ENCODE measurements at regions not wholly inside any gene's neighbourhood (a gene's known extent, or its start where the extent isn't known, plus 50 kb on each side); places are given as distances from the start of the nearest gene placed in this dataset.

GRCh38 chr2:171217330-171217729 lies 56.6 kb upstream of the TLK1 start:
- H3K4me2 ChIP-seq (ENCODE audit: insufficient read depth, low read length, poor library complexity, severe bottlenecking) = no peak overlapping the region
- H3K79me1 ChIP-seq (ENCODE audit: low read depth, low read length) = no peaks in the 10 kb centered on the region
- no peak overlapping the region for H2BK5ac ChIP-seq (ENCODE audit: low read length)
- no peak overlapping the region for H3K4me3 ChIP-seq (ENCODE audit: low read length in 2 of 2)
- no peaks in the 10 kb centered on the region for H3K36me3 ChIP-seq (replicated peaks in 1 of 2; ENCODE audit: control insufficient read depth in 2 of 2, insufficient read depth in 2 of 2, low read length in 2 of 2)
- no peak overlapping the region for H4K91ac ChIP-seq (ENCODE audit: low read depth, low read length, poor library complexity)
- no peak overlapping the region for H3K9ac ChIP-seq (ENCODE audit: low read depth, low read length, poor library complexity)
- H4K8ac ChIP-seq (ENCODE audit: low read depth, low read length) = no peak overlapping the region
- H2BK120ac ChIP-seq (ENCODE audit: low read depth, low read length) = no peak overlapping the region
- H2AFZ ChIP-seq (ENCODE audit: low read length) = no peak overlapping the region
- no peak overlapping the region for H2AK5ac ChIP-seq (ENCODE audit: low read depth, low read length)
- no peak overlapping the region for H3K4ac ChIP-seq (ENCODE audit: low read length)
- no peaks in the 10 kb centered on the region for H3K27me3 ChIP-seq (ENCODE audit: control insufficient read depth in 3 of 3, insufficient read depth in 3 of 3, low read depth in 1 of 3, low read length in 3 of 3)
- peaks cover 2 to 4% of the 10 kb centered on the region in 2 donors for H3K4me1 ChIP-seq (ENCODE audit: control insufficient read depth in 2 of 2, insufficient read depth in 1 of 2, low read depth in 1 of 2, low read length in 2 of 2)
- H2BK12ac ChIP-seq (ENCODE audit: low read length) = no peak overlapping the region
- H3K18ac ChIP-seq (ENCODE audit: low read length) = no peak overlapping the region
- DNase-seq (ENCODE audit: low spot score) = peak; percentile 14
- H3K27ac ChIP-seq (replicated peaks; ENCODE audit: low read length) = no peak overlapping the region
- H3K9me3 ChIP-seq (replicated peaks in 1 of 2; ENCODE audit: control insufficient read depth in 2 of 2, insufficient read depth in 1 of 2, low read depth in 1 of 2, low read length in 2 of 2) = peaks cover 3 to 5% of the 10 kb centered on the region in 2 donors
- no peak overlapping the region for H2BK15ac ChIP-seq (ENCODE audit: low read length)
- no CpG with 5 or more reads among the region's 2 CpGs for WGBS, 2 donors (ENCODE audit: extremely low coverage in 2 of 2, insufficient read length in 2 of 2, insufficient replicate concordance in 1 of 2)
- no peak overlapping the region for H3K14ac ChIP-seq (ENCODE audit: low read length)
- H3K23ac ChIP-seq (ENCODE audit: low read depth, low read length, poor library complexity) = no peak overlapping the region

- peaks cover 2 to 4% of the 10 kb centered on the region in 2 donors for H3K4me1 ChIP-seq (ENCODE audit: control insufficient read depth in 2 of 2, insufficient read depth in 1 of 2, low read depth in 1 of 2, low read length in 2 of 2)
- H4K91ac ChIP-seq (ENCODE audit: low read depth, low read length, poor library complexity) = no peak overlapping the region
- H3K9ac ChIP-seq (ENCODE audit: low read depth, low read length, poor library complexity) = no peak overlapping the region
- no peak overlapping the region for H2AFZ ChIP-seq (ENCODE audit: low read length)
- no peak overlapping the region for H2BK15ac ChIP-seq (ENCODE audit: low read length)
- H3K27me3 ChIP-seq (ENCODE audit: control insufficient read depth in 3 of 3, insufficient read depth in 3 of 3, low read depth in 1 of 3, low read length in 3 of 3) = no peaks in the 10 kb centered on the region
- H2BK120ac ChIP-seq (ENCODE audit: low read depth, low read length) = no peak overlapping the region
- no peak overlapping the region for H2BK12ac ChIP-seq (ENCODE audit: low read length)
- H3K79me1 ChIP-seq (ENCODE audit: low read depth, low read length) = no peaks in the 10 kb centered on the region
- H3K4me3 ChIP-seq (ENCODE audit: low read length in 2 of 2) = no peak overlapping the region
- WGBS, 2 donors (ENCODE audit: extremely low coverage in 2 of 2, insufficient read length in 2 of 2, insufficient replicate concordance in 1 of 2) = no CpG with 5 or more reads among the region's 5 CpGs
- H3K4me2 ChIP-seq (ENCODE audit: insufficient read depth, low read length, poor library complexity, severe bottlenecking) = no peak overlapping the region
- H3K18ac ChIP-seq (ENCODE audit: low read length) = no peak overlapping the region
- no peak overlapping the region for H3K23ac ChIP-seq (ENCODE audit: low read depth, low read length, poor library complexity)
- no peak overlapping the region for H4K8ac ChIP-seq (ENCODE audit: low read depth, low read length)
- DNase-seq (ENCODE audit: low spot score) = no peak
- H2AK5ac ChIP-seq (ENCODE audit: low read depth, low read length) = no peak overlapping the region
- no peak overlapping the region for H3K27ac ChIP-seq (replicated peaks; ENCODE audit: low read length)
- no peaks in the 10 kb centered on the region for H3K36me3 ChIP-seq (replicated peaks in 1 of 2; ENCODE audit: control insufficient read depth in 2 of 2, insufficient read depth in 2 of 2, low read length in 2 of 2)
- peaks cover 3 to 5% of the 10 kb centered on the region in 2 donors for H3K9me3 ChIP-seq (replicated peaks in 1 of 2; ENCODE audit: control insufficient read depth in 2 of 2, insufficient read depth in 1 of 2, low read depth in 1 of 2, low read length in 2 of 2)
- no peak overlapping the region for H3K14ac ChIP-seq (ENCODE audit: low read length)
- H3K4ac ChIP-seq (ENCODE audit: low read length) = no peak overlapping the region
- no peak overlapping the region for H2BK5ac ChIP-seq (ENCODE audit: low read length)
Measured at GRCh38 chr2:171216631-171217030, 55.9 kb upstream of the TLK1 start.

DNA sequence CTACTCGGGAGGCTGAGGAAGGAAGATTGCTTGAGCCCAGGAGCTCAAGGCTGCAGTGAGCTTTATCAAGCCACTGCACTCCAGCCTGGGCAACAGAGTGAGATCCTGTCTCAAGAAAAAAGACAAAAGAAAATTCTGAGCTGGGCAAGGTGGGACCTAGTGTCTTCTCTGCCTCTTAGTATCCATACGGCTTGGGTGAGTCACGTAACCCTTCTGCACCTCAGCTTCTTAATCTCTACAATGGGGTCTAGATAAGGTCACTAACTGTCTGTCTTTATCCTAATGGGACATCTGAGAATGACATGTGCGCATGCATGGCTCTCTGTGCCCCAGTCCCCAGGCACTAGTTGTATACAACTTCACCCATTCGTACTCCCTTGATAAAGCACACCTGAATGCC lies 53.4 kb upstream of the TLK1 start:
- Histone ChIP-seq H3K9ac (ENCODE audit: low read depth, low read length, poor library complexity) (no peak overlapping the region), H3K23ac (ENCODE audit: low read depth, low read length, poor library complexity) (no peak overlapping the region), H2BK15ac (ENCODE audit: low read length) (no peak overlapping the region), H2BK12ac (ENCODE audit: low read length) (no peak overlapping the region), H3K4me1 (ENCODE audit: control insufficient read depth in 2 of 2, insufficient read depth in 1 of 2, low read depth in 1 of 2, low read length in 2 of 2) (peaks cover 2 to 4% of the 10 kb centered on the region in 2 donors), H2BK120ac (ENCODE audit: low read depth, low read length) (no peak overlapping the region), H3K36me3 (replicated peaks in 1 of 2; ENCODE audit: control insufficient read depth in 2 of 2, insufficient read depth in 2 of 2, low read length in 2 of 2) (no peaks in the 10 kb centered on the region), H3K18ac (ENCODE audit: low read length) (no peak overlapping the region), H4K8ac (ENCODE audit: low read depth, low read length) (no peak overlapping the region), H3K27me3 (ENCODE audit: control insufficient read depth in 3 of 3, insufficient read depth in 3 of 3, low read depth in 1 of 3, low read length in 3 of 3) (no peaks in the 10 kb centered on the region), H3K9me3 (replicated peaks in 1 of 2; ENCODE audit: control insufficient read depth in 2 of 2, insufficient read depth in 1 of 2, low read depth in 1 of 2, low read length in 2 of 2) (peaks cover 0 to 4% of the 10 kb centered on the region in 2 donors), H2AK5ac (ENCODE audit: low read depth, low read length) (no peak overlapping the region), H4K91ac (ENCODE audit: low read depth, low read length, poor library complexity) (no peak overlapping the region), H2BK5ac (ENCODE audit: low read length) (no peak overlapping the region), H3K4me3 (ENCODE audit: low read length in 2 of 2) (no peak overlapping the region), H2AFZ (ENCODE audit: low read length) (no peak overlapping the region), H3K4ac (ENCODE audit: low read length) (no peak overlapping the region), H3K14ac (ENCODE audit: low read length) (no peak overlapping the region), H3K79me1 (ENCODE audit: low read depth, low read length) (no peaks in the 10 kb centered on the region), H3K4me2 (ENCODE audit: insufficient read depth, low read length, poor library complexity, severe bottlenecking) (no peak overlapping the region), H3K27ac (replicated peaks; ENCODE audit: low read length) (no peak overlapping the region)
- no CpG with 5 or more reads among the region's 5 CpGs for WGBS, 2 donors (ENCODE audit: extremely low coverage in 2 of 2, insufficient read length in 2 of 2, insufficient replicate concordance in 1 of 2)
- no peak for DNase-seq (ENCODE audit: low spot score)

DNA sequence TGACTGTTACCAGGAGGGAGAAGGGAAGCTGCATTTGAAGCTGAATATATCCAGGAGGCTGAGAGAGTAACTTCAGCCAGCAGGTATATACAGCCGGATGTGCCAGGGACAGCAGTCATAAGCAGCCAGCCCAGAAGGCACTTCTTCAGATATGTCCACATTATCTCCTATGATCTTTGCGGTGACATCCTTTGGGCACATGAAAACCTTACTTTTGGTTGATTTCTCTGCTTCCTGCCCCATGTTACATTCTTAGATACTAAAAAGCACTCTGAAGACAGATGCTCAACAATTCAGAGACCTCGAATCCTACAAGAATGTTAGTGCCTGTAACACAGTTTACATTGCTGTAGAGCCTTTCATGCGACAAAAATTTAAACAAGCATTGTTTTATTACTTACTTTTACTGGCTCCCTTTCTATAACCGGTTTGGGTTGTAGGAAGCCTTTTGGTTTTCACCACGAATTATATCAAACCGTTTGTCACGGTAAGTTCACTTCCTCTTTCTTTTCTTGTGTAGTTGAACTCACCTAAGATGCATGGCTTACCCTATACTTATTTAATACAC lies 50.3 kb upstream of the TLK1 start:
- Histone ChIP-seq H2BK12ac (ENCODE audit: low read length) (no peak overlapping the region), H3K18ac (ENCODE audit: low read length) (no peak overlapping the region), H3K27ac (replicated peaks; ENCODE audit: low read length) (no peak overlapping the region), H2AFZ (ENCODE audit: low read length) (no peak overlapping the region), H3K79me1 (ENCODE audit: low read depth, low read length) (no peaks in the 10 kb centered on the region), H4K91ac (ENCODE audit: low read depth, low read length, poor library complexity) (no peak overlapping the region), H3K4me1 (ENCODE audit: control insufficient read depth in 2 of 2, insufficient read depth in 1 of 2, low read depth in 1 of 2, low read length in 2 of 2) (no peaks in the 10 kb centered on the region), H2BK15ac (ENCODE audit: low read length) (no peak overlapping the region), H3K9me3 (replicated peaks in 1 of 2; ENCODE audit: control insufficient read depth in 2 of 2, insufficient read depth in 1 of 2, low read depth in 1 of 2, low read length in 2 of 2) (no peaks in the 10 kb centered on the region), H3K36me3 (replicated peaks in 1 of 2; ENCODE audit: control insufficient read depth in 2 of 2, insufficient read depth in 2 of 2, low read length in 2 of 2) (no peaks in the 10 kb centered on the region), H2BK120ac (ENCODE audit: low read depth, low read length) (no peak overlapping the region), H3K14ac (ENCODE audit: low read length) (no peak overlapping the region), H3K9ac (ENCODE audit: low read depth, low read length, poor library complexity) (no peak overlapping the region), H3K4me3 (ENCODE audit: low read length in 2 of 2) (no peak overlapping the region), H3K27me3 (ENCODE audit: control insufficient read depth in 3 of 3, insufficient read depth in 3 of 3, low read depth in 1 of 3, low read length in 3 of 3) (peaks cover 0 to 8% (median 0%) of the 10 kb centered on the region in 3 experiments), H3K23ac (ENCODE audit: low read depth, low read length, poor library complexity) (no peak overlapping the region), H3K4ac (ENCODE audit: low read length) (no peak overlapping the region), H4K8ac (ENCODE audit: low read depth, low read length) (no peak overlapping the region), H2AK5ac (ENCODE audit: low read depth, low read length) (no peak overlapping the region), H2BK5ac (ENCODE audit: low read length) (no peak overlapping the region), H3K4me2 (ENCODE audit: insufficient read depth, low read length, poor library complexity, severe bottlenecking) (no peak overlapping the region)
- DNase-seq (ENCODE audit: low spot score) = no peak
- no CpG with 5 or more reads among the region's 8 CpGs for WGBS, 2 donors (ENCODE audit: extremely low coverage in 2 of 2, insufficient read length in 2 of 2, insufficient replicate concordance in 1 of 2)

Measured in neuronal stem cell (in vitro differentiated cells).